Effector memory CD4-positive, alpha-beta T cell (primary cell): ENCODE measurements at regions not wholly inside any gene's neighbourhood (a gene's known extent, or its start where the extent isn't known, plus 50 kb on each side); places are given as distances from the start of the nearest gene placed in this dataset.

Experiments used
- DNase-seq, 3 donors: peaks; one replicate each; pipeline ENCODE4 v3.0.0-alpha.2; 2020
- H3K27ac ChIP-seq: 2 replicates; pipeline ENCODE4 v1.7.0; 2013; ENCODE audit warnings: mild to moderate bottlenecking, low read length, moderate library complexity; ENCODE audit not compliant: insufficient read depth, poor library complexity, severe bottlenecking
- H3K27me3 ChIP-seq: replicated peaks from 2 replicates; pipeline ENCODE4 v1.7.0; 2013; ENCODE audit warnings: mild to moderate bottlenecking, low read length; ENCODE audit not compliant: insufficient read depth, control insufficient read depth, poor library complexity, severe bottlenecking
- H3K36me3 ChIP-seq: 2 replicates; pipeline ENCODE4 v1.7.0; 2013; ENCODE audit warnings: mild to moderate bottlenecking, low read length, moderate library complexity; ENCODE audit not compliant: control insufficient read depth, insufficient read depth
- H3K4me1 ChIP-seq: 2 replicates; pipeline ENCODE4 v1.7.0; 2013; ENCODE audit warnings: low read length, mild to moderate bottlenecking; ENCODE audit not compliant: control insufficient read depth, insufficient read depth, poor library complexity, severe bottlenecking
- H3K4me3 ChIP-seq: 2 replicates; pipeline ENCODE4 v1.7.0; 2013; ENCODE audit warnings: low read length, low read depth, mild to moderate bottlenecking; ENCODE audit not compliant: insufficient read depth, poor library complexity, severe bottlenecking
- H3K9me3 ChIP-seq: 2 replicates; pipeline ENCODE4 v1.7.0; 2013; ENCODE audit warnings: mild to moderate bottlenecking, low read length, moderate library complexity; ENCODE audit not compliant: control insufficient read depth

DNA sequence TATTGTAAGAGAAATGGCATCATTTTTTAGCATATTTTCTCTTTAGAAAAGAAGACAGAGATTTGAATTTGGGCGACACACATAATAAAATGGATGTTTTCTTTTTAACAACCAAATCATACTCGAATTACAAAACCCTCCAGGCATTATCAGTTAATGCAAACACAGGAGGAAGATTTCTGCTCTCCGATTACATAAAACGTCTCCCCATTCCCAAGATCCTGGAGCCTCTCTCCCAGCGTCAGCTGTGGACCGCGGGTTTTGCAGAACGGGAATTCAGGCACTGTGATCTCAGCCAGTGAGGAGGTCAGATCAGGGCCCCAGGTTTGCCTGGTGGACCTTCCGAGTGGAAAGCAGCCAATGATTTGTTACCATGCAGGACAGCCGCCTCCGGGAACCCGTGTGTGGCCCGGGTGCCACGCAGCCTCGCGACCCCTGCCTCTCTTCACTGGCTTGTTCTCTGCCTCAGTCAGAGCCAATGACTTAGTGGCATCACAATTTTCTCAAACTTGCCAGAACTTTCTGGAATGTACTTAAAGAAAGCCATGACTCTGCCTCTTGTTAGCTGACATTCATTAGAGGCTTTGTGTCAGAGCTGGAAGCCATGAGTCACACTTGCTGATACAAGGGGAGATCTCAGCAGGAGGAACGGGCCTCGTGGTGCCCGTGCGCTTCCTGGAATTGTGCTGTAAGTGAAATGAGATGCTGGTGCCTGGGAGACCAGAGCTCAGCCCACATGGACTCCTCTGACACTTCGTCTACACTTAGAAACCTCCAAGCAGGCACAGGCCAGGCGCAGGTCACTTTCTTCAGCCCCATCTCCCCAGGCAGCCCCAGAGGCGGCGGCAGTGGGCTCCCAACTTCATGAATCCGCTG lies 246.1 kb downstream of the KLF6 start:
- no peak for DNase-seq
- Histone ChIP-seq H3K9me3 (no peaks in the 10 kb centered on the region), H3K4me3 (no peak overlapping the region), H3K36me3 (no peaks in the 10 kb centered on the region), H3K27me3 (no peaks in the 10 kb centered on the region), H3K4me1 (no peaks in the 10 kb centered on the region), H3K27ac (no peak overlapping the region)

DNA sequence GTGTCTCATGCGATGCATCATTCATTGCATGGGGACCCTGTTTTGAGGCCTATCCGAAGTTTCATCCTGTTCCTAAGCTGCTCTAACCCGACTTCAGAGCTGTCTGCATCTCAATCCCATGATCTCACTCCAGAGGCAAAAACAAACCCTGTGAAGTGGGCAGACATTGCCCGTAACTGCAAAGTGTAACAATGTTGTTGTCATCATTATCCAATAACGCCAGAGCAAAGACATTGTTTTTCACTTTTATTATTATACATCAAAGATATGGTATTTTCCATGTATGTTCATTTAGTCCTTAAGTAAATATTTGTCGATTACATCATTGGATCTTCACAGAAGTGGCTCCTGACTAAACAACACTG lies 246.7 kb downstream of the KLF6 start:
- no peak overlapping the region for H3K4me3 ChIP-seq
- no peaks in the 10 kb centered on the region for H3K9me3 ChIP-seq
- H3K27ac ChIP-seq = no peak overlapping the region
- H3K27me3 ChIP-seq = no peaks in the 10 kb centered on the region
- no peaks in the 10 kb centered on the region for H3K4me1 ChIP-seq
- H3K36me3 ChIP-seq = no peaks in the 10 kb centered on the region
- DNase-seq = no peak

DNA sequence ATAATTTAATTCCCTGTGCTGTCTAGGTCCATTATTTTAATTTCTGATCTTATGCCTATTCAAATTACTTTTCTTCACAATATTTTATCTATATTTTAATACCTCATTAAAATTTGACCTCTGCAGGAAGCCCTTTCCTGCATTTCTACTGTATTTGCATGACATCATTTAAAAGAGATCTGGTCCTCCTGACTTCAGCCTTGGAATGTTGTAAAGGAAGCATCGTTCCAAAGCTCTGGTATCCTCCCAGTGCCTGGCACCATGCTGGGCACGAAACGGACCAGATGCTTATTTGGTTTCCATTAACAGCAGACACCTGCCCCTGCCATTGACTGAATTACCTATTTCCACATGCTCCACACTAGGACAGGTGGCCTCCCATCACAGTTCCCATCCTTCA lies 247.5 kb downstream of the KLF6 start:
- no peak for DNase-seq
- no peaks in the 10 kb centered on the region for H3K27me3 ChIP-seq
- no peak overlapping the region for H3K27ac ChIP-seq
- no peak overlapping the region for H3K4me3 ChIP-seq
- H3K36me3 ChIP-seq = no peaks in the 10 kb centered on the region
- H3K4me1 ChIP-seq = no peaks in the 10 kb centered on the region
- H3K9me3 ChIP-seq = no peaks in the 10 kb centered on the region

DNA sequence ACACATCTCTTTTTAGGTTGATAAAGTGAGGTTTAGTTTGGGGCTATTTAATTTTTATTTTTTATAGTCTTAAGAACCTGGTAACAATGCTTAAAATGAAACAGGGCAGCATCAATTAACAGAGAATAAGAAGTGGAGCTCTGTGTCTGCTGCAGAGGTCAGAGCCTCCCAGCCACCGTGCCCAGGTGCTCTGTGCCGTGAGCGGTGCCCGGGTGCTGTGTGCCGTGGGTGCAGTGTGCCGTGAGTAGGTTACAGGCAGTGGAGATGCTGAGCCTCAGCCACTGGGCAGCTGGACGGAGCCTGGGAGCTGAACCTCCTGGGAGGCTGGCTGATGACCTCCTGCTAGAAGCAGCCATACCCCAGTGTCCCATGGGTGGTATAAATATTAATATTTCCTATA lies 250.0 kb downstream of the KLF6 start:
- Histone ChIP-seq H3K9me3 (no peaks in the 10 kb centered on the region), H3K27me3 (no peaks in the 10 kb centered on the region), H3K4me3 (no peak overlapping the region), H3K27ac (no peak overlapping the region), H3K36me3 (no peaks in the 10 kb centered on the region), H3K4me1 (no peaks in the 10 kb centered on the region)
- no peak for DNase-seq

DNA sequence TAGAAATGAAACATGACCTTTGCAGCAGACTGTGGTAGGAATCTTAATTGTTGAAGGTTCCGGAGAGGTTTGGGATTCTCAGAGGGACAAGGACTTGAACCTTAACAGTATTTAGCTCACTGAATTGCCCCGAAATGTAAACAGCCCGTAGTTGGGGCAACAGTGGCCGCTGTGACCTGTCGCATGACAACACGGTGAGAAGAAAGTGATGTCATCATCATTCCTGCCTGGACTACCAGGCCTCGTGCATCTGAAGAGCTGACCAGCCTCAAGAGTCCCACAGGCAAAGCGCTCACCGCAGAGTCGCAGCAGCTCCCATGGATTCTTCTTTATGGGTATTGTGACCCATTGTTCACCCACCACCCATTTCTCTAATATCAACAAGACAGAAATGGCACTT lies 250.6 kb downstream of the KLF6 start:
- no peak overlapping the region for H3K27ac ChIP-seq
- H3K9me3 ChIP-seq = no peaks in the 10 kb centered on the region
- no peak overlapping the region for H3K4me3 ChIP-seq
- no peaks in the 10 kb centered on the region for H3K27me3 ChIP-seq
- DNase-seq = no peak
- no peaks in the 10 kb centered on the region for H3K36me3 ChIP-seq
- H3K4me1 ChIP-seq = no peaks in the 10 kb centered on the region

DNA sequence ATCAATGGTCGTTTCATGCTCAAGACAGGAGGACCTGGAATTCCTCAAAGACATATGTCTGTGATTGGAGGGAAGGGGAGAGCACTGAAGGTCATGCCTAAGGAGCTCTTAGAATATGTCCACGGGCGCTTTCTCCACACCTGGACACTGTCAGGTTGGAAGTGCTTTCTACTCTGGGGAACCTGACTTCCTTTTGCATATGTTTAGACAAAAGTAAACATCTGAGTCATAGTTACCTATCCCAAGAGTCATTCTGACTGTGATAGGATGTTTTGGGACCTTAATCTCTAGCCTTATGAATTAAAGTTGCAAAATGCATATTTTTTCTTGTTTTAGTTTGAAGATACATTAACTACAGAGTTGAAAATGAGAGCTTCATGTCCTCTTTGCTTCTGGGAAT lies 251.7 kb downstream of the KLF6 start:
- H3K27ac ChIP-seq = no peak overlapping the region
- no peak for DNase-seq
- no peaks in the 10 kb centered on the region for H3K36me3 ChIP-seq
- H3K4me1 ChIP-seq = no peaks in the 10 kb centered on the region
- no peaks in the 10 kb centered on the region for H3K27me3 ChIP-seq
- no peak overlapping the region for H3K4me3 ChIP-seq
- no peaks in the 10 kb centered on the region for H3K9me3 ChIP-seq

DNA sequence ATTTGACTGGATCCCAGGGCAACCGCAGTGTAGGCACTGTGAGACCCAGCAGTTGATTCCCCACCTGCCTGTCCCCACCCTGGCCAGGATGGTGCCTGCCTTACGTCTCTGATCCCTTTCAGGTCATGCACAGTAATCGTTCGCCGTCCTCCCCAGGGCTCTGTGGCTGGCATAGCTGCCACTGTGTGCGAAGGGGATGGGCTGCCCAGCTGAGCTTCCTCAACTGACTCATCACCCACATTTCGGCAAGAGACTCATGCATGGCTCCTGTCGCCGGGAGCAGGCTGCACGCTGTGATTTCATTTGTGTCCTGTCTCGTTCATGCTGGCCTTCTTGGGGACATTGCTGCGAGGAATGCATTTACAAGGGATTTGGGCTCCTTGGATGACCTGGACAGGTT lies 252.4 kb downstream of the KLF6 start:
- no peaks in the 10 kb centered on the region for H3K4me1 ChIP-seq
- no peak overlapping the region for H3K4me3 ChIP-seq
- H3K36me3 ChIP-seq = no peaks in the 10 kb centered on the region
- DNase-seq = no peak
- H3K9me3 ChIP-seq = no peaks in the 10 kb centered on the region
- no peak overlapping the region for H3K27ac ChIP-seq
- H3K27me3 ChIP-seq = no peaks in the 10 kb centered on the region

DNA sequence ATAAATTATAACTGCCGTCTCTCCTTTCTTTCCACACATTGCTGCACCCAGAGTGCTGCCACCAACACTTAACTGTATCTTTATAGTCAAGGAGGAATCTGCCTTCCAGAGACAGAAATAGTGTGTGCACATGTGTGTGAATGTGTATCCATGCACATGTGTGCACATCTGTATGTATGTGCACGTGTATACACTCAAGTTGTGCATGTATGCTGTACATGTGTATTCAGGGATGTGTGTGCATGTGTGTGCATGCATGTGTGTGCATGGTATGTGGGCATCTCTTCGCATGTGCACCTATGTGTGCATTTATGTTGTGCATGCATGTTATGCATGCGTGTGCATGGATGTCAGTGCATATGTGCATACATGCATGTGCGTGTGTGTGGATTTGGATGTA lies 253.3 kb downstream of the KLF6 start:
- Histone ChIP-seq H3K9me3 (no peaks in the 10 kb centered on the region), H3K27me3 (no peaks in the 10 kb centered on the region), H3K4me3 (no peak overlapping the region), H3K27ac (no peak overlapping the region), H3K36me3 (no peaks in the 10 kb centered on the region), H3K4me1 (no peaks in the 10 kb centered on the region)
- DNase-seq = no peak

DNA sequence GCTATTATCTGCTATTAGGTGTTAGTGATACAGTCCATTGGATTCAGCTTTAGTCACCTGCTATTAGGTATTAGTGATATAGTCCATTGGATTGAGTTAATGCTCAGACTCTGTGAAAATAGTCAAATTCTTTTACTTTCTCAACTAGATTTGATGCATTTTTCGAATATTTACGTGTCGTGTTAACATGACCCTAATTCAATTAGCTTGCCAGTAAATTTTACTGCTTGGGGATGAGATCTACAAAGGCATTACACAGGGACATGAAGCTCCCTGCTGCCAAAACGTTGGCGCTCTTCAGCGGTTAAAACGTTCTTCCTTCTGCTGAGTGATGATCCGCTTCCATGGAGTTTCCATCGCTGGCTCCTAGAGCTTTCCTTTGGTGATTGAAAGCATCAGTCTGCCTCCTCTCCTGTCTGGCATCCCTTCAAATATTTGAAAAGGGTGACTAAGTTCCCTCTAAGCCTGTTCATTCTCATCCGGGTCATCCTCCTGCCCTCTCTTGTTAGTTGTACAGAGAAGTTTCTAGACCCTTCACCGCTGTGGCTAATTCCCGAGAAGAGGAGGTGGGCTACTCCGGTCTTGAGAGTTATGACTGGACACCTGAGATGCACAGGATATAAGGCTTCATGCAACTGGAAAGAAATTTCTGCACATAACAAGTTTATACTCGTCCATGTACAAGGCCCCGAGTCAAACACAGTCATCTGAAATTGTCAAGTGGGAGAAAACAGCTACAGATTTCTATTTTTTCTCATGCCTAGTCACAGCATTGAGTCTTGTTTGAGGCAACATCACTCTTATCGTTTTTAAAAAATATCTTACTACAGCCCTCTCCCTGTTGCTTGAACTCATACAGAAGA lies 254.0 kb downstream of the KLF6 start:
- Histone ChIP-seq H3K9me3 (no peaks in the 10 kb centered on the region), H3K4me3 (no peak overlapping the region), H3K36me3 (no peaks in the 10 kb centered on the region), H3K4me1 (no peaks in the 10 kb centered on the region), H3K27ac (no peak overlapping the region), H3K27me3 (no peaks in the 10 kb centered on the region)
- DNase-seq = no peak

DNA sequence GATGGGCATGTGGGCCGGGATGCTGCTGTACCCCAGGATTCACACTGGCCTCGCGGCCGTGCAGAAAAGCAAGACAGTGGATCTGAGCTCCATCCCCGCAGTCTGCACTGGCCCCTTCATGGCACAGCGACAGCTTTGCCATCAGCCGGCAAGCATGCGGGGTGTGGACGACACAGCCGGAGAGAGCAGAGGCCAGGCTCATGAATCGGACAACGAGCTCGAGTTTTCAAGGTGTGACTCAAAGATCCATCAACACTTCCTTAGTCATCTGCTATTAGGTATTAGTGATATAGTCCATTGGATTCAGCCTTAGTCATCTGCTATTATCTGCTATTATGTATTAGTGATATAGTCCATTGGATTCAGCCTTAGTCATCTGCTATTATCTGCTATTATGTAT lies 254.7 kb downstream of the KLF6 start:
- no peak for DNase-seq
- no peak overlapping the region for H3K4me3 ChIP-seq
- no peak overlapping the region for H3K27ac ChIP-seq

More for the DNA sequence above, 254.7 kb downstream of the KLF6 start:
- H3K36me3 ChIP-seq = no peaks in the 10 kb centered on the region
- H3K9me3 ChIP-seq = no peaks in the 10 kb centered on the region
- H3K4me1 ChIP-seq = no peaks in the 10 kb centered on the region
- no peaks in the 10 kb centered on the region for H3K27me3 ChIP-seq
